Gastrocnemius medialis (tissue), 4 donors: ENCODE measurements at regions not wholly inside any gene's neighbourhood (a gene's known extent, or its start where the extent isn't known, plus 50 kb on each side); places are given as distances from the start of the nearest gene placed in this dataset.
"Not testable (repeated sequence)": the region's sequence is repeated elsewhere in the genome, so short reads cannot be mapped to it uniquely, and the experiment has no call there.

Experiments used
- ATAC-seq, 2 donors: fragments of 150-250 bp; one replicate each; pipeline ENCODE4 v1.9.1; 2016
- DNase-seq, 2 donors: peaks; one replicate each; pipeline ENCODE4 v3.0.0-alpha.2; 2019
- H3K27ac ChIP-seq, 4 donors: fragments of 200-600 bp; sonication (generic); 1 replicate in 1 of 4; 2 replicates in 3 of 4; pipeline ENCODE4 v1.5.1; 2016 to 2018; ENCODE audit warnings: mild to moderate bottlenecking in 2 of 4, moderate library complexity in 1 of 4
- H3K27me3 ChIP-seq, 3 donors: fragments of 200-600 bp; sonication (generic) in 2 of 3; 1 replicate in 1 of 3; 2 replicates in 2 of 3; pipeline versions ENCODE4 v1.5.1 to v1.6.0; 2016 to 2019; ENCODE audit warnings: mild to moderate bottlenecking in 1 of 3, moderate library complexity in 1 of 3
- H3K36me3 ChIP-seq, 2 donors: fragments of 200-600 bp; sonication (generic) in 1 of 2; one replicate each; pipeline ENCODE4 v1.5.1; 2017 to 2018
- H3K4me1 ChIP-seq, 2 donors: fragments of 200-600 bp; sonication (generic) in 1 of 2; one replicate each; pipeline ENCODE4 v1.5.1; 2016 to 2017; ENCODE audit warnings: mild to moderate bottlenecking in 2 of 2
- H3K4me3 ChIP-seq, 4 donors: fragments of 200-600 bp; sonication (generic) in 3 of 4; 1 replicate in 1 of 4; 2 replicates in 3 of 4; pipeline ENCODE4 v1.5.1; 2016 to 2019; ENCODE audit warnings: mild to moderate bottlenecking in 2 of 4
- H3K9me3 ChIP-seq, 3 donors: fragments of 200-600 bp; sonication (generic) in 2 of 3; 1 replicate in 1 of 3; 2 replicates in 2 of 3; pipeline ENCODE4 v1.5.1; 2016 to 2019
- POLR2A ChIP-seq, 2 donors: fragments of 450-650 bp; IDR thresholded peaks; one replicate each; pipeline ENCODE4 v1.6.1; 2017; ENCODE audit warnings: antibody characterized with exemption in 2 of 2, mild to moderate bottlenecking in 2 of 2, moderate library complexity in 2 of 2
- in situ Hi-C, 4 donors: fragments of 200-750 bp; cut with MboI; loops; one replicate each; pipeline versions ENCODE4 v1.15.0 to v1.8.0; 2017; ENCODE audit warnings: low sequenced_read_pairs in 4 of 4
- intact Hi-C: fragments of 100-400 bp; cut with DNase I; formaldehyde crosslinking; loops from one replicate; pipeline ENCODE4 v1.15.1; 2023; ENCODE audit warnings: low total_unique reads
- TF ChIP-seq, protein P1 (sequence below), 5 experiments: fragments of 450-650 bp in 3 of 5; fragments of 200-600 bp in 2 of 5; sonication (generic) in 2 of 5; IDR thresholded peaks in 4 of 5; conservative IDR thresholded peaks in 1 of 5; 1 replicate in 4 of 5; 2 replicates in 1 of 5; pipeline ENCODE4 v1.5.1; 2016 to 2019; ENCODE audit warnings: antibody characterized with exemption in 5 of 5, mild to moderate bottlenecking in 3 of 5, moderate library complexity in 3 of 5

DNA sequence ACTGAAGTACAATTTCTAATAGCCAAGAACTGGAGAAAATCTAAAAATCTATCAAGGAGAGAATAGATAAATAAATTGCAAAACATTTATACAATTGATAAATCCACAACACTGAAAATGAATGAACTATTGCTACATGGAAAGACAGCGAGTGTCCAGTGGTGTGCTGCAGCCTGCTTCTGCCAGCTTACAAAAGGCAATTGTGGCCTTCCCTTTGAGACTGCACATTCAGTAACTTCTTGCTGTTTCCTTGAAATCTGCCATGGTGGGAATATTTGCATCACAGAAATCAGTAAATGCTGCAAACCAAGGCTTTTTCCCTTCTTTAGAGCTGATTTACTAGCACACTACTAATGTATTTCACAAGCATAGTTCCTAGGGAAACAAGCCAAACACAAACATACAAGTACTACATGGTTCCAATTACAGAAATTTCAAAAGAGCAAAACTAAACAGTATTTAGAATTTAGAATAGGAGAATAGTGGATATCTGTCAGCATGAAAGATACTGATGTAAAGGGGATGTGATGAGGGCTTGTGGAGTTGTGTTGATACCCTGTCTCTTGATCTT lies 76.9 kb upstream of the TRIM77 start:
- Histone ChIP-seq H3K4me3 (no peak overlapping the region), H3K27ac (no peak overlapping the region), H3K4me1 (no peaks in the 10 kb centered on the region), H3K9me3 (peaks cover 0 to 5% (median 0%) of the 10 kb centered on the region in 3 donors), H3K36me3 (no peaks in the 10 kb centered on the region), H3K27me3 (no peaks in the 10 kb centered on the region)
- ATAC-seq = no peak
- in situ Hi-C loops = no loop called here
- no peak for DNase-seq
- intact Hi-C loops = no loop called here
- no peak for TF ChIP-seq POLR2A (IDR thresholded peaks at IDR 0.05)
- TF ChIP-seq, protein P1, sequence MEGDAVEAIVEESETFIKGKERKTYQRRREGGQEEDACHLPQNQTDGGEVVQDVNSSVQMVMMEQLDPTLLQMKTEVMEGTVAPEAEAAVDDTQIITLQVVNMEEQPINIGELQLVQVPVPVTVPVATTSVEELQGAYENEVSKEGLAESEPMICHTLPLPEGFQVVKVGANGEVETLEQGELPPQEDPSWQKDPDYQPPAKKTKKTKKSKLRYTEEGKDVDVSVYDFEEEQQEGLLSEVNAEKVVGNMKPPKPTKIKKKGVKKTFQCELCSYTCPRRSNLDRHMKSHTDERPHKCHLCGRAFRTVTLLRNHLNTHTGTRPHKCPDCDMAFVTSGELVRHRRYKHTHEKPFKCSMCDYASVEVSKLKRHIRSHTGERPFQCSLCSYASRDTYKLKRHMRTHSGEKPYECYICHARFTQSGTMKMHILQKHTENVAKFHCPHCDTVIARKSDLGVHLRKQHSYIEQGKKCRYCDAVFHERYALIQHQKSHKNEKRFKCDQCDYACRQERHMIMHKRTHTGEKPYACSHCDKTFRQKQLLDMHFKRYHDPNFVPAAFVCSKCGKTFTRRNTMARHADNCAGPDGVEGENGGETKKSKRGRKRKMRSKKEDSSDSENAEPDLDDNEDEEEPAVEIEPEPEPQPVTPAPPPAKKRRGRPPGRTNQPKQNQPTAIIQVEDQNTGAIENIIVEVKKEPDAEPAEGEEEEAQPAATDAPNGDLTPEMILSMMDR (IDR thresholded peaks at IDR 0.05 in 4 of 5, conservative IDR thresholded peaks at IDR 0.05 in 1 of 5) = no peak

DNA sequence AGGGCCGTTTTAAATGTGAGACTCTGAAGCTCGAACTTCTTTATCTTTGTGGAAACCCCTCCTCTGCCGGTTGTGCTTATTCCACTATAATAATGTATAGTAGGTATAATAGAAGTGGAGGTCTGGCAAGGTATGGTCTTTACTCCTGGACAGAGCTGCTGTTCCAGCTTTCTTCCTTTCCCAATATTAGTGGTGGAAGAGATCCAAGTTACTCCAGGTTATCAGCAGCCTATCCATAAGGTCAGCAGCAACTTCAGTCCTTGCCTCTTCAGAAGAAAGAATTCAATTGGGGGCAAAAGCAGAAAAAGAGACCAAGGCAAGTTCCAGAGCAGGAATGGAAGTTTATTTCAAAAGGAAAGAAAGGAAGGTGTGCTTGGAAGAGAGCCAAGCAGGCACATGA lies 69.3 kb upstream of the TRIM77 start:
- ATAC-seq = not testable (repeated sequence)

DNA sequence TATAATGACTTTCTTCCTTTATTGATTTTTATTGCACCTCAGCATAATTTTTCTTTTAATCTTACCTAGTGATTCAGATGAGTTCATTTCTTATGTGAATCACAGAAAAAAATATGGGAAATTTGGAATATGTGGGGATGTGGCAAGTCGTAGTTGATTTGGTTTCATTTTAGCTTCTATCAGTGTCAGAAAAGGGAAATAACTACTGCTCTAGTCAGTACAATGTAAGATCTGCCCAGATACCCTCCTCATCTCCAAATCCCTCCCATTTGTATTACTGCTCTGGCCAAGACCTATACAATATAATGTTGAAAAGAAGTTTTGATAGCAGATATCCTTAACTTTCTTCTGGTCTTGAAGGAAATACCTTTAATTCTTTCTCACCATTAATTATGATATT lies 61.9 kb upstream of the TRIM77 start:
- H3K36me3 ChIP-seq, H3K9me3 ChIP-seq, H3K4me1 ChIP-seq, intact Hi-C loops, ATAC-seq, H3K4me3 ChIP-seq, H3K27me3 ChIP-seq, H3K27ac ChIP-seq, DNase-seq, in situ Hi-C loops: not testable (repeated sequence)

More for the DNA sequence above, 69.3 kb upstream of the TRIM77 start:
- H3K36me3 ChIP-seq, H3K4me1 ChIP-seq, intact Hi-C loops, H3K27me3 ChIP-seq, H3K4me3 ChIP-seq, in situ Hi-C loops, H3K27ac ChIP-seq, DNase-seq, H3K9me3 ChIP-seq: not testable (repeated sequence)

DNA sequence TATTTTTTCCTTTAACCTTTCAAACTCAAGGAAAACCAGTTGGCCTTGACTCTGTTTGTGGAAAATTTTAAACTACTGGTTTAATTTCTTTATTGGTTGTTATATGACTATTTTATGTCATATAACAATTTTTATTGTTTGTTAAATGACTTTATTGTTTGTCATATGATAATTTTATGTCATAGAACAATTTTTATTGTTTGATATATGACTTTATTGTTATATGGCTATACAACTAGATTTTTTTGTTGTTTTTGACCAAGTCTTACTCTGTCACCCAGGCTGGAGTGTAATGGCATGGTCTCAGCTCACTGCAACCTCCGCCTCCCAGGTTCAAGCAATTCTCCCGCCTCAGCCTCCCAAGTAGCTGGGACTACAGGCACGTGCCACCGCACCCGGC lies 61.1 kb upstream of the TRIM77 start:
- ATAC-seq, in situ Hi-C loops, H3K9me3 ChIP-seq, H3K4me3 ChIP-seq, intact Hi-C loops, H3K27ac ChIP-seq, DNase-seq, H3K36me3 ChIP-seq, H3K4me1 ChIP-seq, H3K27me3 ChIP-seq: not testable (repeated sequence)

DNA sequence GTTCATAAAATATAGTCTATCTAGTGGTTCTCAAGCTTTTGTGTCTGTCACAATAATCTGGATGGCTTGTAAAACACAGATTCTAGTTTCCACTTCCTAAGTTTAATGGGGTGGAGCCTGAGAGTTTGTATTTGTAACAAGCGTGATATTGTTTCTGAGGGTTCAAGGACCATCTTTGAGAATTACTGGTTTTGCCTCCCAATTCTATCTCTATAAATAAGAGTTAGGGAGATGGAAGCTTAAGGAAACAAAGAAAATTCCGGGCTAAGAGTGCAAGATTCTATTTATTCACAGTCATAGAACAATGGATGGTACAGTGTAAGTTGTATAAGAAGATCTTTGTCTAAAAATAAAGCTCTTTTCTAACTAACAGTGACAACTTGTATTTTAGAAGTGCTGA lies 55.4 kb upstream of the TRIM77 start:
- H3K27ac ChIP-seq, H3K4me3 ChIP-seq, intact Hi-C loops, DNase-seq, in situ Hi-C loops, H3K27me3 ChIP-seq, H3K36me3 ChIP-seq, H3K9me3 ChIP-seq, ATAC-seq, H3K4me1 ChIP-seq: not testable (repeated sequence)

DNA sequence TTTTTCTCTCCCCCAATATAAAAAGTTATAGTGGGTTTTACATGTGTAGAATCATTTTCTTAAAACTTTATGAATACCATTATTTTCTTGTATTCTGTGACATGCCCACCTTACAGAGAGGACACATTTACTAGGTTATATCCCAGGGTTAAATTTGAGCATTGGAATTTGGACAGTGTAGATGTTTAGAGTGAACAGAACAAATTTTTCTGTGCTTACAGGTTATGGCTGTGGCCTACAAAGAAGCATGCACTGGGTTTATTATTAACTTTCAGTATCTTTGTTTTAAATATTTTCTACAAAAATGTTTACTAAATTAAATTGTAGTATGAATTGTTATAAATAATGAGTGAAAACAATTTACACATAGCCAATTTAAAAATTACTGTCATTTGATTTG lies 51.3 kb upstream of the TRIM77 start:
- H3K4me1 ChIP-seq, H3K4me3 ChIP-seq, H3K27ac ChIP-seq, H3K36me3 ChIP-seq, in situ Hi-C loops, H3K9me3 ChIP-seq, DNase-seq, intact Hi-C loops, H3K27me3 ChIP-seq, ATAC-seq: not testable (repeated sequence)

DNA sequence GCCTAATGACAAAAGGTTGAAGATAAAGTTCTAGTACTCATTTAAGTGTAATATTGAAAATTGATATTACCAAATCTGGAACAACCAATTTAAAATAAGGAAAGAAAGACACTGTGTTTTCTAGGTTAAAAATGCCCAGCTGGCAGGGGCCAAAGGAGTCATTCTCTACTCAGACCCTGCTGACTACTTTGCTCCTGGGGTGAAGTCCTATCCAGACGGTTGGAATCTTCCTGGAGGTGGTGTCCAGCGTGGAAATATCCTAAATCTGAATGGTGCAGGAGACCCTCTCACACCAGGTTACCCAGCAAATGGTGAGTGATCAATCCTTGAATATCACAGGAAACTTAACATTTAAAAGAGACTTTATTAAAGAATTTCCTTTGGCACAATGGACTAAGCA lies 50.7 kb upstream of the TRIM77 start:
- in situ Hi-C loops, DNase-seq, H3K4me3 ChIP-seq, H3K4me1 ChIP-seq, H3K36me3 ChIP-seq, H3K9me3 ChIP-seq, H3K27ac ChIP-seq, ATAC-seq, H3K27me3 ChIP-seq, intact Hi-C loops: not testable (repeated sequence)

DNA sequence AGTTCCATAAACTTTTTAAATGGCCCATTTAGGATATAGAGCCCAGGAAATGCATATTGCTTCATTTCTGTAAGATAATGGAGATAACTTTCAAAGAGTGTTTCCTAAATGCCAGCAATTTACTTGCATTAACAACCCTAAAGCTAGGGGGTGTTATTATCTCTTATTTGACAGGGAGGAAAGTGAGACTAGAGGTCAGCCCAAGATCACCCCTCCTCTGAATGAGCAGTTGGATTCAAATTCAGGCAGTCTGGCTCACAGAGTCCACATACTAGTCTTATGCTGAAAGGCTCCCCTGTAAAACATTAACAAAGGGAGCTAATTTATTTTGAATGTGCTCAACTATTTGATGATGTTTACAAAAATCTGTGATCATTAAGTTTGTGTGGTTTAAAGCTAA lies 49.9 kb upstream of the TRIM77 start:
- in situ Hi-C loops = no loop called here

More for the DNA sequence above, 49.9 kb upstream of the TRIM77 start:
- intact Hi-C loops = no loop called here
- TF ChIP-seq, protein P1 (IDR thresholded peaks at IDR 0.05 in 4 of 5, conservative IDR thresholded peaks at IDR 0.05 in 1 of 5) = no peak
- ATAC-seq = no peak
- Histone ChIP-seq H3K27ac (no peak overlapping the region), H3K4me1 (no peaks in the 10 kb centered on the region), H3K27me3 (no peaks in the 10 kb centered on the region), H3K36me3 (no peaks in the 10 kb centered on the region), H3K9me3 (no peaks in the 10 kb centered on the region), H3K4me3 (no peak overlapping the region)
- no peak for DNase-seq
